GM18526 (cell line): ENCODE measurements at regions not wholly inside any gene's neighbourhood (a gene's known extent, or its start where the extent isn't known, plus 50 kb on each side); places are given as distances from the start of the nearest gene placed in this dataset.

Experiments used
- POLR2A ChIP-seq: IDR thresholded peaks from 3 replicates; pipeline ENCODE4 v1.6.1; 2011; ENCODE audit not compliant: insufficient read length; ENCODE audit errors: extremely low read depth

- no peak for TF ChIP-seq POLR2A
Observed at GRCh38 chr6:137731600-137731959, 135.5 kb upstream of the TNFAIP3 start.

- no peak for TF ChIP-seq POLR2A
Observed at GRCh38 chr6:137731960-137732616, 135.0 kb upstream of the TNFAIP3 start.

- TF ChIP-seq POLR2A, result no peak
Observed at GRCh38 chr6:137733372-137733771, 133.7 kb upstream of the TNFAIP3 start.

- no peak for TF ChIP-seq POLR2A
Observed at GRCh38 chr6:137734005-137734874, 132.8 kb upstream of the TNFAIP3 start.

- no peak for TF ChIP-seq POLR2A
Observed at GRCh38 chr6:137734875-137735182, 132.2 kb upstream of the TNFAIP3 start.

- TF ChIP-seq POLR2A, result no peak
Observed at GRCh38 chr6:137736048-137736818, 130.8 kb upstream of the TNFAIP3 start.

GRCh38 chr6:137736911-137737310 lies 130.1 kb upstream of the TNFAIP3 start:
- TF ChIP-seq POLR2A, result no peak

- TF ChIP-seq POLR2A, result no peak
Observed at GRCh38 chr6:137737836-137738596, 129.0 kb upstream of the TNFAIP3 start.

GRCh38 chr6:137738931-137739504 lies 128.0 kb upstream of the TNFAIP3 start:
- no peak for TF ChIP-seq POLR2A

GRCh38 chr6:137739544-137739943 lies 127.5 kb upstream of the TNFAIP3 start:
- no peak for TF ChIP-seq POLR2A

GRCh38 chr6:137740091-137740755 lies 126.8 kb upstream of the TNFAIP3 start:
- TF ChIP-seq POLR2A, result no peak

- no peak for TF ChIP-seq POLR2A
Observed at GRCh38 chr6:137740967-137741761, 125.9 kb upstream of the TNFAIP3 start.

- TF ChIP-seq POLR2A, result no peak
Observed at GRCh38 chr6:137743493-137743892, 123.6 kb upstream of the TNFAIP3 start.

- TF ChIP-seq POLR2A, result no peak
Observed at GRCh38 chr6:137744877-137745276, 122.2 kb upstream of the TNFAIP3 start.
